HuH-7.5 (cell line): ENCODE measurements at regions not wholly inside any gene's neighbourhood (a gene's known extent, or its start where the extent isn't known, plus 50 kb on each side); places are given as distances from the start of the nearest gene placed in this dataset.
"Not testable (repeated sequence)": the region's sequence is repeated elsewhere in the genome, so short reads cannot be mapped to it uniquely, and the experiment has no call there.

Experiments
- DNase-seq: peaks from one replicate; pipeline ENCODE4 v3.0.0; 2011; ENCODE audit warnings: low spot score

- not testable (repeated sequence) for DNase-seq
These were observed 599.2 kb downstream of the REEP3 start for GRCh38 chr10:64120301-64120980.

GRCh38 chr10:64130152-64130551 is 609.0 kb downstream of the REEP3 start:
- no peak for DNase-seq

- no peak for DNase-seq
These were observed 613.5 kb downstream of the REEP3 start for GRCh38 chr10:64134676-64135075.

GRCh38 chr10:64142395-64142794 is 621.2 kb downstream of the REEP3 start:
- no peak for DNase-seq

- DNase-seq: no peak
These were observed 627.4 kb downstream of the REEP3 start for GRCh38 chr10:64148607-64149006.

- DNase-seq: no peak
These were observed 635.0 kb downstream of the REEP3 start for GRCh38 chr10:64156166-64156565.

- no peak for DNase-seq
These were observed 637.4 kb downstream of the REEP3 start for GRCh38 chr10:64158551-64158950.

- no peak for DNase-seq
These were observed 639.0 kb downstream of the REEP3 start for GRCh38 chr10:64159910-64160872.

GRCh38 chr10:64170791-64171190 is 649.6 kb downstream of the REEP3 start:
- no peak for DNase-seq

GRCh38 chr10:64173826-64174225 is 652.6 kb downstream of the REEP3 start:
- no peak for DNase-seq

- DNase-seq: no peak
These were observed 653.6 kb downstream of the REEP3 start for GRCh38 chr10:64174666-64175255.

GRCh38 chr10:64175271-64175962 is 654.2 kb downstream of the REEP3 start:
- DNase-seq: no peak

- no peak for DNase-seq
These were observed 661.5 kb downstream of the REEP3 start for GRCh38 chr10:64182671-64183070.

- no peak for DNase-seq
These were observed 670.1 kb downstream of the REEP3 start for GRCh38 chr10:64191286-64191685.

- no peak for DNase-seq
These were observed 675.6 kb downstream of the REEP3 start for GRCh38 chr10:64196638-64197315.

- DNase-seq: no peak
These were observed 680.7 kb downstream of the REEP3 start for GRCh38 chr10:64201936-64202335.

GRCh38 chr10:64204504-64204903 is 683.3 kb downstream of the REEP3 start:
- not testable (repeated sequence) for DNase-seq

GRCh38 chr10:64206409-64206808 is 685.2 kb downstream of the REEP3 start:
- DNase-seq: no peak

- DNase-seq: no peak
These were observed 688.4 kb downstream of the REEP3 start for GRCh38 chr10:64209561-64209960.

- DNase-seq: no peak
These were observed 689.0 kb downstream of the REEP3 start for GRCh38 chr10:64210211-64210610.

GRCh38 chr10:64211466-64211865 is 690.3 kb downstream of the REEP3 start:
- no peak for DNase-seq

- no peak for DNase-seq
These were observed 693.9 kb downstream of the REEP3 start for GRCh38 chr10:64215088-64215487.
